NCI-H128 (cell line): ENCODE measurements at regions not wholly inside any gene's neighbourhood (a gene's known extent, or its start where the extent isn't known, plus 50 kb on each side); places are given as distances from the start of the nearest gene placed in this dataset.

Experiments
- DNase-seq: peaks from one replicate; lab custom pipeline; 2025; ENCODE audit not compliant: unreplicated experiment; lab: John Stamatoyannopoulos, UW

DNA sequence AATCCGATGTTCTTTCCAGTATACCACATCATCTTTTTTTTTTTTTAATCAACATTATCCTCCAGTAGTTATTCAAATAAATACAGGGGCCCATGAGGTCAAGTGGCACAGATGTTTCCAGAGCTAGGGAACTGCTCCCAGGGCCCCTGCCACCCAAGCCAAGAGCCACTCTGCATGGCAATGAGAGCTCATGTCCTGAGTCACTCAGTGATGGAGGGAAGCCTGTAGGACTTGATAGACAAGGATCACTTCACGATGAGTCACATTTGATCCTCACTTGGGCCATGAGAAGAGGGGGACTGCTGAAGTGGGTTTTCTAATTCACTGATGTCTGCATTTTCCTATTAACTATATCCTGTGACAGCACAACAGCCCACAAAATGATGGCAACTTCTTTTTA lies 127.0 kb upstream of the PKDCC start:
- no peak for DNase-seq

DNA sequence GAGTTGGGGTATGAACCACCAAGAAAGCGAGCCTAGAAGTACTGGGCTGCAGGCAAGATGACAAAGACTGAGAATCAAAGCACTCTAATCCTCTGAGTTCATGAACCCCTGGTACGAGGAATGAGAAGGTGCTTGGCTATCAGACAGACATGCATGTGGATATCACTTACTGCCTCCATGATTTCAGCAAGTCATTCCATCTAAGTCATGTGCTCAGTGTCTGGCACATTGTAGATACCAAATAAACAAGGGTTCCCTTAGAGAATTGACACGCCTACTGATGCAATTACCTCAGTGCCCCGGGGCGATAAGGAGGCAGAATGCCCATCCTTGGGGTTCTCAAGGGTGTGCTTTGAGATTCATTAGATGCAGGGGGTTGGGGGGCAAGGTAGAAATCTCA lies 125.6 kb upstream of the PKDCC start:
- DNase-seq = no peak

DNA sequence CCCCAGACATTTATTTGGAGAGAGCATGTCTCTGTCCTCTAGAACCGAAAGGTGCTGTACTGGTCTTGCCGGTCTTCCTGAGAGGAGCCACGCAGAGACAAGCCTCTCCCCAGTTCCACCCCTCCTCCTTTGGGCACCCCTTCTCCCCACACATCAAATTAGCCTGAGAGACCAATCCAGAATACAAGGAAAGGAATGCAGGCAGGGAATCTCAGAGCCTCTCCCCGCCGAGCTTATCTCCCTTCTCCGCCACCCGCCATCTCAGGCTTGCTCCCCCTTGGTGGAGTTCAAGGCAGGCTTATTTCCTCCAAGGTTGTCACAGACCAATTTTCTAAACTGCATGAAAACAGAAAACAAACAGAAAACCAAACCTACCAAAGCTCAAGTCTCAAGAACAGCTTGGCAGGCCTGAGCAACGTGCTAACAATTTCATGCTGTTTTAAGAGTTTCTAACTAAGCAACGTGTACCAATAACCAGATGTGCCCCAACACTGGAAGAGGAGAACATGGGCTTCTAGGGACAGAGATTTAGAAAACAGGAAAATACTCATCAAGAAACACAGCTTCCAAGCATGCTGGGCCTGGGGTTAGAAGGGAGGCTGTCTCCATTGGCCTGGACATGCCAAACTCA lies 124.5 kb upstream of the PKDCC start:
- no peak for DNase-seq

DNA sequence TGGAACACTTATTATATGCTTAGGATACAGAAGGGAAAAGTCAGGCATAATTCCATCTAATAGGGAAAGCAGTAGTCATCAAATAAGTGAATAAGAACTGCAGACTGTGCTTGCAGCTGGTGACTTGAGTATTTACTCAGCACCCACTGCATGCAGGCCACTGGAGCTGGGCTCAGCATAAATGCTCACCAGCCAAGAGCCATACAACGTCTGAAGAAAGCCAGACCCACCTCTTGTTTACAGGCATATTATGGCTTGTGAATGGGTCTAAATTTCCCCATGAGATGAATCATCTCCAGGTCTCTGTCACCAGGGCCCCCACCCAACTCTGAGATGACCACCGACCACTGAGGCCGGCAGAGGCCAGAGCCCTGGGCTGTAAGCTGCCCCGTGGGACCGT lies 123.8 kb upstream of the PKDCC start:
- no peak for DNase-seq

DNA sequence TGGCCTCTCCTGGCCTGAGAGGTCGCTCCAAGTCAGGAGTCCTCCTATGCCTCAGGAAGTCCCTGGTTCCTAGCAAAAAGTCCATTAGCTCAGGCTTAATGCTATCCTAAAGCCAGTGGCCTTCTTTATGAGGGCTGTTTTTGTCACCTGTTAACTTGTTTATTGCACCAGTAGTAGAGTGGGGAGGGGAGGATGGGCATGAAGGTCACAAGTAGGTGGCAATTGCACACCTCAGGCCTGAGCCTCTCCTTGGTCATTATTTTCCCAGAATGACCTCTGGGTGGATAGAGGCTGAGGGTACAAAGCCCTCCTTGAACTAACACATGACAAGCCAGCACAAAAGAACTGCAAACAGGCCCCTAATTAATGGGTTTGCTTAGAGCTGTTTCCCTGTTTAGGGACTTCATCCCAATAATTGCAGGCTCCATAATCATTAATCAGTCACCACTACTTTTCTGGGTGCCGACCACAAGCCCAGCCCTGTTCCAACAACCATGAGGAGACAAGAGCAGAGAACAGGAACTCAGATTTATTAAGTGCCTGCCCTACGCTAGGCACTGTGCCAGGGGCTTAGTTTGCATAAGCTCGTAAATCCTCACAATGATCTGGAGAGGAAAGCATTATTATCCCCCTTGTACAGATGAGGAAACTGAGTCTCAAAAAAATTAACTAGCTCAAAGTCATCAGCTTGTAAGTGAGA lies 123.0 kb upstream of the PKDCC start:
- no peak for DNase-seq

DNA sequence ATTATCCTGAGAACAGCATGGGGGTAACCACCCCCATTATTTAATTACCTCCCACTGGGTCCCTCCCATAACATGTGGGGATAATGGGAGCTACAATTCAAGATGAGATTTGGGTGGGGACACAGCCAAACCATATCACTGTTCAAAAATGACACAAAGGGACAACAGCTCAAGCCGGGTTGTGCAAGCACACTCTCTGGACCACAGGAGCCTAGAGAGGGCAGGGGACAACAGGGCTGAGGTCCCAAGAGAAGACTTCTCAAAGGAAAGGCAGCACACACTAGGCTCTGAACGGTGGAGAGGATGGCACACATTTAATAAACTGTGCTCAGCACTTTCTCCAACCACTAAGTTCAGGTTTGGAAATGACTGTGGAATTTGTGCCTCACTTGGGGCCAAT lies 122.1 kb upstream of the PKDCC start:
- no peak for DNase-seq

DNA sequence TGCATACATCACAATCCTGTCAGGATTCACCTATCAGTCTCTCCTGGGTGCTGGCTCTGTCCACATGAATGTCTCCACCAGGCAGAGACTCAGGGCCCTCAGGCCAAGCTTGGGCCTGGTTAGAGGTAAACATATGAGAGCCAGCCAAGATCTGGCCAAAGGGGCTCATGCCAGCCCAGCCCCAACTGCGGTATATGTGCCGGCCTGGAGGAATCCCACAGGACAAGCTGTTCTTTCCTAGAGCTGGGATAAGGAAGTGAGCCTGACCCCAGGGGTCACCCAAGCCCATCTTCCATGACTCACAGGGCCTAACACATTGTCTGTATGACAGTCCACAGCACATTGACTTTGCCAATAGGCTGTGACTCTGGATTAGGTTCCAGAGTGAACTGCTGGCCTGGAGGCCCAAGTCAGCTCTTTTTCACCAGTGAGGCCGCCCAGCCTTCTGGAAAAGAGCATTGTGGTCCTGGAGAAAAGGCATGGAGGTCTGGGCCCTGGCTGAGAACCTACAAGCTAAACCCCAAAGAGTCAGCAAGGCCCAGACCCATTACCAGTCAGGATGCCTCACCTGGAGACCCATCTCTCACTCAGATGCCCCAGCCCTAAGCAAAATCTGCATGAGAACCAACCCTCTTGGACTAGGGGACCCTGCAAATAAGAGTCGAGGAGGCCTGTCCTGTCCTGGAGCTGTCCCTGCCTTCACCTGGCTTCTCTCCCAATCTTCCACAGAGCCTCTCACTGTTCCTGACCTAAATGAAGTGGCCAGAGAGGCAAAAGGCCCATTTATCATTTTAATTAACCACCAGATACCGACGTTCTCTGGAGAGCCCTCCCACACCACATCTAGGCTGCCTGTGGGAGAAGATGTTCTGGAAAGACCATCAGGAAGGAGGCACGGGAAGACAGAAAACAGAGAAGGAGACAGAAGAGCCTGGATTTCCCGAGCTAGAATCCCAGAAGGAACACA lies 120.9 kb upstream of the PKDCC start:
- DNase-seq = no peak

DNA sequence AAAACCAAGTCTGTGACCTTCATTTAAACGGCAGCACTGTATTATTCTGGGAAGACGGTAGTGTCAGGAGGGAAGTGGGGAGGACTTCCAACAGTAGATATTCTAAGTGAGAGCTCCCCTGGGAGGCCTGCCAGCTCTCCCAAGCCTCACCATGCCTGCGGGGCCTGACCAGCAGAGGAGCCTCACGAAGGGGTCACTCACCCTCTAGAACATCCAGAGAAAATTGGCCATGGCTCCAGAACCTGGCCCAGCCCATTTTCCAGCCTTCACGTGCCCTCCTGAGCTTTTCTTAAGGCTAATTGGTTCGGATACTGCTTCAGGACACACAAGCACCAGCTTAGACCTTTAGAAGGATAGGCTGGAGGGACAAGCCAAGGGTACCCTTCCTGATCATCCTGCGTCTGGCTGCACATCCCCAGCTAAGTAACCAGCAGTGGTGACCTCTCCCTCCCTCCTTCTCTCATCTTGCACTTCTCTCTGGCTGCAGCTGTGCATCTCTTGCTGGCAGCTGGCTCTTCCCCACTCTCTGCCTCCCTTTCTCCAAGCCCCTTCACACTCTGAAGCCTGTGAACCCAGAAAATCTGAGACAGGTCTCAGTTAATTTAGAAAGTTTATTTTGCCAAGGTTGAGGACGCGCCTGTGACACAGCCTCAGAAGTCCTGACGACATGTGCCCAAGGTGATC lies 120.1 kb upstream of the PKDCC start:
- DNase-seq = no peak

DNA sequence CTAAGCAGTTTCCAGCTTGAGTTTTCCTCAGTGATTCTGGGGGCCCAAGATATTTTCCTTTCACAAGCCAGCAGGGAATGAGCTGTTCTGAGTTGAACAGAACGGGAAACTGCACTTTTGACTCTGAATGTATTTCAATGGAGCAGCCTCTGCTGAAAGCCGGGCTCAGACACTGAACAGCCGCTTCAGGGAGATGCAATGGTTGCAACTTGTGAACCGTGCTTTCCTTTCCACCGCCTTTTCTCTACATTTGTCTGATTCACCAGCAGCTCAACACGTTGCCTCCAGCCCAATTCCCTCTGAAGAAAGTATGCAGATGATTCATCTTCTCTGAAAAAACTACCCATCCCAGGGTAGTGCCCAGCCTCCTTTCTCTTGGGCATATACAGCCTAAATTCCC lies 119.3 kb upstream of the PKDCC start:
- no peak for DNase-seq

DNA sequence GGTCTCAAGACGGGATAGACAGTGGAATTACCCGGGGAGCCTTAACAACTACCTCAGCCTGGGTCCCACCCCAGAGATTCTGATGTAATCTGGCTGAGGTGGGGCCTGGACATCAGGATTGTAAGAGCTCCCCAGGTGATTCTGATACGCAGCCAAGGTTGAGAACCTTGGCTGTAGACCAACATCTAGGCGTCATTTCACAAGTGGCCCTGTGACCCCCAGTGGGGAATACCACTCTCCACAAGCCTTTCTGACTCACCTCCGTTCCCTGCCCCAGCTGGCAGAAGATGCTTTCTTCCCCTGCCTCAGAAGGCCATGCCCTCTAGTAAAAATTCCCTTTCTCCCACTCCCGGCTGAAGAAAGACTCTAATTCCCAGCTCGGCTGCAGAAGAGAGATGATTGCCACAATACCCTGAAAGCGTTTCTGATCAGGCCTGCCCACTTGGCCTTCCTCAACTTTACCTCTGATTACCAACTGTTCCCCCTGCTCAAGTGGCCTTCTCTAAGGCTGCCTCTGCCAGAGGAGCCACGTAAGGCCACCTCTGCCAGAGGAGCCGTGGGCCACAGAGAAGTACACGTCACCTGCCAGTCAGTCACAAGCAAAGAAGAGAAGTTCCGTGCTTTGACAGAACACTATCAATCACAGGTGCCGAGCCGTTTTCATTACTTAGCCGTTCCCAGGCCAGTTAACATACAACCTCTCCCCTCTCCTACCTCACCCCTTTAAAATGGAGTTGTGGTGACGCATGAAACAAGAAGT lies 116.8 kb upstream of the PKDCC start:
- no peak for DNase-seq

DNA sequence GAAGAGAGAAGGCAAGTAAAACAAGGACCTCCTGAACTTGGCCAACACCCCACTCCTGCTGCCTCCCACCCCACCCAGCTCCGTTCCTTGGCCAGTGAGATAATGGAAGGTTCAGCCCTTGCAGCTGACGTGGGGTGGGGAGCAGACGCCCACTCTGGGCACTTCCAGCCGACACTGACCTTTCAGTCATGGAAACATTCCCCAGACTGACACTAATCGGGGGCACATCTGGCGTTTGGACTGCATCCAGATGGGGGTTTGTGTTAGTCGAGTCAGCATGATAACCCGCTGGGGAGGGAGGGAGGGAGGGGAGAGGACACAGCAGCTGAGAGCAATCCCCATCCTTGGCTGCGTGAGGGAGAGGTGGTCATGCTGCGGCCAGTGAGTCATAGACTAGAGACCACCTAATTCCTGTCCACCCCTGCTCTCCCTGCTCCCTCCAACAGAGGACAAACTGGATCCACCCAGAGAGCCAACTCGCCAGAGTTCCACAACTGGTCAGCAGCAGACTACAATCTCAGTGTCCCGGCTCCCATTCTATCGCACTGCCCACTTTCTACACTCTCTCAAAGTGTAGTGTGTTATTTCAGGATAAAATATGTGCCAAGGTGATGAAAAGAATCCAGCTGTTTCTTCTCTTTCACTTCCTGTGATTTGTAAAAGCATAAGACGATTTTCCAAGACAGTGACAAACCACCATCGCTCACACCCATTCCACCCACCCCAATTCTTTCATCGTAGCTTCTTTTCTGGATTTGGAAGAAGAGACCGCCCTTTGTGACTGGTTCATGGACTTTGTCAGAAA lies 115.4 kb upstream of the PKDCC start:
- DNase-seq = no peak

DNA sequence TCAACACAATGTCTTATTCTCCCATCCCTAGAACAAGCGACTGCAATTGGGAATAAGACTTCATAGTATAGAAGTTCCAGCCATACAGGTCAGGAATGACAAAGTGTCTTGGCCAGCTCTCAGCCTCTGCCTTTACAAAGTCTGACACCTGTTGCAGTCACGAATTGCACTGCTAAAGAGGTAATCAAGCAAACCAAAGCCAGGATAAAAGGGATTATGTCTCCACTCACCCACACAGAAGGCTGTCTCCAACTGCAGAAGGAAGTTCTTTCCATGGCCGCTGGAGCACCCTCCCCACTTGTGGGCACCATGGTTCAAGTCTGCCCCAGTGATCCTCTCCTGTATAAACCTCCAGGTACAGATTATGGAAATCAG lies 114.8 kb upstream of the PKDCC start:
- DNase-seq = no peak

DNA sequence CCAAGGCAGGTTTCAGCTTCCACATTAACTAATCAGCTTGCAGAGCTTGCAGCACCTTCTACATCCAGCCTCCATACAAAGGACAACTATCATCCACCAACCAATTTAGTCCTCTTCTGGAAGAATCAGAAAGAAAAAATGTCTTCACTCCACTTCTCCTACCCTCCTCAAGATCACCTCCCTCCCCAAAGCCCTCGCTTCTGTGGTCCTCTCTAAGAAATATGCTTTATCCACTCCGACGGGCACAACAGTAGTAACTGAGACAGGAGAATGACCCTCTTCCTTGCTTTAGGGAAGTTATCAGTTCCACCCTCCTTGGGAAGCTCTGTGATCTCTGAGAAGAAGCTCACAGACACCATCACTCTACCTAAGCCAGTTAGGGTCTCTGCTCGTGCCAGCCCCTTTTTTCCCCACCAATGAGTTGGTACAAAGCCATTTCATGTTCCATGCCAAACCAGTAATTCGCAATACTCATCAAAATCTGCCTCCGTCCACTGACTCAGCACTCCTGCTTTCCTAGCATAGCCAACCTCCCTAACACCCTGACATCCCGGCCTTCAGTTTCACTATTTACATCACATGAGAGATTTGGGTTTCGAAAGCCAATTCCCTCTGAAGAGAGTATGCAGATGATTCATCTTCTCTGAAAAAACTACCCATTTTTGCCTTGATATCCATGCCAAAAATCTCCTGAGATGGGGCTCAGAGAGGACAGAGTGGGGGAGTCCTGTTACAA lies 114.1 kb upstream of the PKDCC start:
- no peak for DNase-seq

DNA sequence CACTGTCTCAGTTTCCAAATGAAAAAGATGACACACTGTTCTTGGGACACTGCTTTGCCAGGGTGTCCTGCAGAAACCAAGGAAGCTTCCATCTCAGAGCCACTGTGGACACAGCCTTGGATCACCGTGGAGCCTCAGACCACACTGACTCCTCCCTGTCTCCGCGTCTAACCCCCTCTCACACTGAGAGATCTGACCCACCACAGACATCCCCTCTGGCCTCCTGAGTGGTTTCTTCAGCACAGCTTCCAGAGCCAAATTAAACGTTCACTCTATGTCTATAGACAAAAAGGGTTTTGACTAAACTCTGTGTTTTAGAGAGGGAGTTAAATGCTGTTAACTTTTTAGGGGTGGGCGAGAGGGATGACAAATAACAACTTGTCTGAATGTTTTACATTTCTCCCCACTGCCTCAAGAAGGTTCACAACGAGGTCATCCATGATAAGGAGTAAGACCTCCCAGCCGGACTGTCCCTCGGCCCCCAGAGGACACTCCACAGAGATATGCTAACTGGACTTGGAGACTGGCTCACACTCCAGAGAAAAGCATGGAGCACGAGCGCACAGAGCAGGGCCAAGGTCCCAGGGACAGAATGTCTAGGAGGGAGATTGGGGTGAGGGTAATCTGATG lies 113.4 kb upstream of the PKDCC start:
- no peak for DNase-seq

DNA sequence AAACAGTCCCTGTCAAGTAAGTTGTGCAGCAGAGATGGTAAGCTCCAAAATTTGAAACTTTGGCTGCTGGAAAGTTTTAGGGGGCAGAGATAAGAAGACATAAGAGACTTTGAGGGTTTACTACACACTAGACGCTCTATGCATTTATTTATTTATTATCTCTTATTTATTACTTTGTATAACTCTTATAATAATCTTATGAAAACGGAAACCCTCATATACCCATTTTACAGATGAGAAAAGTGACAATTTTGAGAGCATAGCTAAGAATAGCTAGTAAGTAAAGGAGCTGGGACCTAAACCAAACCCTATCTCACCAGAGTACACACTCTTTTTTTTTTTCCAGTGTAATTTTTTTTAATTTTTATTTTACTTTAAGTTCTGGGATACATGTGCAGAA lies 112.8 kb upstream of the PKDCC start:
- DNase-seq = no peak

DNA sequence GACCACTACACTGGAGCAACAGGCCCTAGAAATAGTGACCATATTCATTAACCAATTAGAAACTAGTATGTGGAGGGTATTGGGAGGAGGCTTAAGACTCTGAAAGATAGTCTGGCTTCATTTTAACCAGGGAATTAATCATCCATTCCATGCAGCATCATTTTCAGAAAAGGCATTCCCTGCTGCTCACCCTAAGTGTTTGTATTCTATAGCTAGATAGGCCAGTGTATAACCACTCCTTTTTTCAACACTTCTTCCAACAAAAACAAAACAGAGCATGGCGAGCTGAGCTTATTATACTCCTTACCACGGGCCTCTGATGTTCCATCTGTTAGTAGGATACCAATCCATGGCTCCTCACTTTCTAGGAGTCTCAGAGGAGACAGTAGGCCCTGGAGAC lies 112.0 kb upstream of the PKDCC start:
- DNase-seq = no peak

DNA sequence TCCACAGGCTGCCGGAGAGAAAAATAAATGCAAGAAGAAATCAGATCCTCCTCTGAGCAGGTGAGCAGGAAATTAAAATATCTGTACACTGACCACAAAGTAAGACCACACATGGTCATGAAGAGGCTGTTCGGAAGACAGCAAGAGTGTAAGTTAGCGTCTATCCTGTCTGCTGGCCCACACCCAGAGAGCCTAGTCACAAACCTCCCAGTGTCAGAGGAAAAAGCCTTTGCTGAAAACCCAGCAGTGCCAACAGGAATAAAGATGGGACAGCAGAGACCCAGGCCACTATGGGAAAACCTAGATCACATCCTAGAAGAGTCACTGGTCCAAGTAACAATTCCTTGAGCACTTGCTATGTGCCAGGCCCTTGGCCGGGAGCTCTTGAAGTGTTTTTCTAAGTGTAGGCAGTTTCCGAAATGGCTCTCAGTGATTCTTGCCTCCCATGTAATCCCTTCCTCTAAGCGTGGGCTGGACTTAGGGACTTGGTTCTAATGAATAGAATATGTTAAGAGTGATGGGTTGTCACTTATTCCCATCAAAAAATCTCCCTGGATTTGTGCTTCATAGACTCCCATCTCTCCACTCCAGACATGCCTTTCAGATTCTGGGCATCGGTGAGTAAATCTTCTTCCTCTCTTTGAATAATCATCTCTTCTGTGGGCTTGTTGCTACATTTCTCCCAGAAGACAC lies 110.9 kb upstream of the PKDCC start:
- no peak for DNase-seq

DNA sequence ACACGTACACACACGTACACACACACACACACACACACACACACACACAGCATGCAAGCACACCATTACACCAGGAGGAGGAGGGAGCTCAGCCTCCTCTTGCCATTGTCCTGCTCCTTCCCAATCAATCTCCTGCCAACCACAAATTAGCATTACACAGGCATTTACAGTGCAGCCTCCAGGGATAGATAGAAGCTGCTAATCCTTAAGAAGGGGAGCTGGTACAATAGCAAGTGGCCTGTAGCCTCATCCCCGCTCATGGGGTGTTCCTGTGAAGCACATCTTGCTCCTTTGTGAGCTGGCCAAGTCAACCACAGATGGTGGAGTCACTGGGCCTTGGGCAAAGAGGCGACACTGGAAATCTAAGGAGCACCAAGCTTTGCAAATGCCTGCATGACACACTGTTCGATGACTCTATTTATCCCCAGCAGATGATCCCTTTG lies 110.3 kb upstream of the PKDCC start:
- DNase-seq = no peak
